Small intestine (tissue), 7 donors: ENCODE measurements at regions not wholly inside any gene's neighbourhood (a gene's known extent, or its start where the extent isn't known, plus 50 kb on each side); places are given as distances from the start of the nearest gene placed in this dataset.
A peak's percentile ranks its signal among the peaks of the same experiment; 100 is the strongest.

Source experiments
- DNase-seq, 2 donors: peaks; one replicate each; pipeline versions ENCODE4 v3.0.0 to v3.0.0-alpha.2; 2013
- FAIRE-seq: peaks from 2 replicates; lab custom pipeline; 2012; peaks lifted over from hg19 to GRCh38; lab: Jason Lieb, UNC
- H3K27ac ChIP-seq, 3 donors: one replicate each; pipeline ENCODE4 v1.5.1; 2013; ENCODE audit warnings: low read length in 2 of 3, mild to moderate bottlenecking in 2 of 3, control low read depth in 1 of 3, inconsistent platforms in 1 of 3, low read depth in 1 of 3, moderate library complexity in 1 of 3
- H3K27me3 ChIP-seq, 3 donors: one replicate each; pipeline ENCODE4 v1.6.1; 2013; ENCODE audit warnings: low read length in 3 of 3, inconsistent platforms in 1 of 3; ENCODE audit not compliant: control insufficient read depth in 3 of 3, insufficient read depth in 3 of 3
- H3K36me3 ChIP-seq, 3 donors: one replicate each; pipeline ENCODE4 v1.6.1; 2013; ENCODE audit warnings: low read length in 3 of 3, inconsistent platforms in 1 of 3, low read depth in 1 of 3, mild to moderate bottlenecking in 1 of 3, moderate library complexity in 1 of 3; ENCODE audit not compliant: control insufficient read depth in 3 of 3, insufficient read depth in 2 of 3
- H3K4me1 ChIP-seq, 3 donors: one replicate each; pipeline ENCODE4 v1.6.1; 2013; ENCODE audit warnings: low read length in 2 of 3, inconsistent platforms in 1 of 3, low read depth in 1 of 3, mild to moderate bottlenecking in 1 of 3, moderate library complexity in 1 of 3; ENCODE audit not compliant: control insufficient read depth in 3 of 3, insufficient read depth in 2 of 3
- H3K4me3 ChIP-seq, 3 donors: one replicate each; pipeline ENCODE4 v1.5.1; 2013; ENCODE audit warnings: low read length in 3 of 3, control low read depth in 1 of 3, inconsistent platforms in 1 of 3, low read depth in 1 of 3, mild to moderate bottlenecking in 1 of 3, moderate library complexity in 1 of 3
- H3K9me3 ChIP-seq, 2 donors: one replicate each; pipeline ENCODE4 v1.6.1; 2013; ENCODE audit warnings: low read depth in 1 of 2, low read length in 1 of 2; ENCODE audit not compliant: control insufficient read depth in 2 of 2, insufficient read depth in 1 of 2
- WGBS, 3 donors: extraction: QIAGEN DNeasy Blood & Tissue Kit; methylation state at CpG; one replicate each; pipeline ENCODE4 v1.1.7; 2013; 5-methylcytosine and 5-hydroxymethylcytosine counted together
- donor health status: healthy with polysubstance abuse.
- donor health status: control.
- donor health status: control.
- donor health status: Bipolar disorder and iron deficiency.
- donor health status: healthy.

GRCh38 chr4:111836601-111837000 lies 308.7 kb upstream of the FAM241A start:
- H3K4me1 ChIP-seq, result no peaks in the 10 kb centered on the region
- DNase-seq (no peak), FAIRE-seq (no peak)
- no peaks in the 10 kb centered on the region for H3K36me3 ChIP-seq
- H3K9me3 ChIP-seq, result no peaks in the 10 kb centered on the region
- H3K27me3 ChIP-seq, result no peaks in the 10 kb centered on the region
- H3K27ac ChIP-seq, result no peak overlapping the region
- WGBS, 3 donors, result 82 to 89% (median 84%) methylated on average over 3 of the region's 3 CpGs
- H3K4me3 ChIP-seq, result no peak overlapping the region

GRCh38 chr4:111837761-111838160 lies 307.5 kb upstream of the FAM241A start:
- H3K27ac ChIP-seq, result no peak overlapping the region
- no peak for FAIRE-seq
- no peak for DNase-seq
- H3K4me1 ChIP-seq, result no peaks in the 10 kb centered on the region
- H3K4me3 ChIP-seq, result no peak overlapping the region
- H3K9me3 ChIP-seq, result no peaks in the 10 kb centered on the region
- no peaks in the 10 kb centered on the region for H3K36me3 ChIP-seq
- peaks cover 0 to 1% (median 0%) of the 10 kb centered on the region in 3 donors for H3K27me3 ChIP-seq
- WGBS, 3 donors, result 79 to 87% (median 83%) methylated on average over 2 of the region's 2 CpGs

GRCh38 chr4:111838406-111838930 lies 306.8 kb upstream of the FAM241A start:
- H3K4me1 ChIP-seq, result no peaks in the 10 kb centered on the region
- WGBS, 3 donors, result 66 to 81% (median 73%) methylated on average over 4 of the region's 4 CpGs
- no peak for FAIRE-seq
- H3K36me3 ChIP-seq, result no peaks in the 10 kb centered on the region
- no peak overlapping the region for H3K4me3 ChIP-seq
- no peak overlapping the region for H3K27ac ChIP-seq
- no peak for DNase-seq
- peaks cover 0 to 1% (median 0%) of the 10 kb centered on the region in 3 donors for H3K27me3 ChIP-seq
- no peaks in the 10 kb centered on the region for H3K9me3 ChIP-seq

GRCh38 chr4:111839141-111839540 lies 306.1 kb upstream of the FAM241A start:
- Histone ChIP-seq H3K27ac (no peak overlapping the region), H3K27me3 (peaks cover 0 to 1% (median 0%) of the 10 kb centered on the region in 3 donors), H3K4me1 (no peaks in the 10 kb centered on the region), H3K36me3 (no peaks in the 10 kb centered on the region), H3K9me3 (no peaks in the 10 kb centered on the region), H3K4me3 (no peak overlapping the region)
- DNase-seq, result no peak
- 70 to 97% (median 88%) methylated on average over 2 of the region's 2 CpGs for WGBS, 3 donors
- FAIRE-seq, result no peak

GRCh38 chr4:111842336-111842735 lies 302.9 kb upstream of the FAM241A start:
- FAIRE-seq (no peak), DNase-seq (no peak)
- no peak overlapping the region for H3K27ac ChIP-seq
- H3K4me1 ChIP-seq, result no peaks in the 10 kb centered on the region
- peaks cover 0 to 1% (median 0%) of the 10 kb centered on the region in 3 donors for H3K27me3 ChIP-seq
- WGBS, 3 donors, result 76 to 81% (median 79%) methylated on average over 3 of the region's 3 CpGs
- no peak overlapping the region for H3K4me3 ChIP-seq
- H3K36me3 ChIP-seq, result no peaks in the 10 kb centered on the region
- H3K9me3 ChIP-seq, result no peaks in the 10 kb centered on the region

- no peaks in the 10 kb centered on the region for H3K4me1 ChIP-seq
- FAIRE-seq, result no peak
- WGBS, 3 donors, result 54 to 62% (median 61%) methylated on average over 5 of the region's 5 CpGs
- DNase-seq, result no peak
- H3K27ac ChIP-seq, result no peak overlapping the region
- no peaks in the 10 kb centered on the region for H3K36me3 ChIP-seq
- no peaks in the 10 kb centered on the region for H3K27me3 ChIP-seq
- H3K9me3 ChIP-seq, result no peaks in the 10 kb centered on the region
- no peak overlapping the region for H3K4me3 ChIP-seq
Measured at GRCh38 chr4:111847296-111848008, 297.8 kb upstream of the FAM241A start.

GRCh38 chr4:111849746-111850284 lies 295.4 kb upstream of the FAM241A start:
- no peaks in the 10 kb centered on the region for H3K36me3 ChIP-seq
- no peaks in the 10 kb centered on the region for H3K4me1 ChIP-seq
- FAIRE-seq, result no peak
- H3K4me3 ChIP-seq, result no peak overlapping the region
- no peaks in the 10 kb centered on the region for H3K9me3 ChIP-seq
- no peaks in the 10 kb centered on the region for H3K27me3 ChIP-seq
- H3K27ac ChIP-seq, result no peak overlapping the region
- DNase-seq, result no peak
- WGBS, 3 donors, result 25 to 57% (median 42%) methylated on average over 1 of the region's 1 CpG

GRCh38 chr4:111854494-111855087 lies 290.7 kb upstream of the FAM241A start:
- Histone ChIP-seq H3K9me3 (no peaks in the 10 kb centered on the region), H3K4me3 (no peak overlapping the region), H3K36me3 (no peaks in the 10 kb centered on the region), H3K27ac (no peak overlapping the region), H3K4me1 (no peaks in the 10 kb centered on the region), H3K27me3 (no peaks in the 10 kb centered on the region)
- FAIRE-seq, result no peak
- DNase-seq, result peak; percentile 27 to 54
- 0 to 2% (median 0%) methylated on average over 1 of the region's 1 CpG for WGBS, 3 donors
